ENCODE measurements at regions not wholly inside any gene's neighbourhood (a gene's known extent, or its start where the extent isn't known, plus 50 kb on each side); places are given as distances from the start of the nearest gene placed in this dataset.
"Not testable (repeated sequence)": the region's sequence is repeated elsewhere in the genome, so short reads cannot be mapped to it uniquely, and the experiment has no call there.

DNA sequence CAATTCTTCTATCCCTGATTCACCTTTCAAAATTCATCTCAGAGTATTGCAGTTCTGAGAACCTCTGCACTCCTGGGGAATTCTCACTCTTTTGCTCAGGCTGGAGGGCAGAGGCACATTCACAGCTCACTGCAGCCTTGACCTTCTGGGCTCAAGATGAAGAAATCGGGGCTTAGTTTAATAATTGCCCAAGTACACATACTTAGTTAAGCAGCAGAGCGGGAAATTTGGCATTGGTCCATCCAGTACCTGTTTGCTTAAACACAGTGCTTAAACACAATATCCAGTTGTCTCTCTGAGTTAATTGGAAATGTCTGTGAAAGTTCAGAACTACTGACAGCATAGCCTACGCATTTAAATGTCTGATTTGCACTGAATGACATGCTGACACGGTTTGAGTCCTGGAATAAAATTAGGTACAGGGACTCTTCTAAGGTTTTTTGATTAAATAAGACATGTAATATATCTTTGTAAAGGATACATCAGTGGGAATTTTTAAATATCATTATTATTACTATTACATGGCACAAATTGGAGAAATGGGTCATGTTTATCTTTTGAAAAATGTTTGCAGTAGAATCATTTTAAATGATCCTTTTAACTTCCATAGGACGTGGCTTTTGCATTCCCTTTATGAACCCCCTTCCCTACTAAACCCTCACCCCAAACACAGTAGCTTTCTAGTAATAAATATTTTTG, 337.4 kb downstream of the SRGAP2C start:
- ATAC-seq: no peak
- TF ChIP-seq PPARA (CRISPR knock-in tag; IDR thresholded peaks at IDR 0.05; ENCODE audit: borderline replicate concordance): no peak
- TF ChIP-seq SNAI2 (CRISPR knock-in tag; IDR thresholded peaks at IDR 0.05): no peak
- TF ChIP-seq OSR1 (CRISPR knock-in tag; IDR thresholded peaks at IDR 0.05): no peak
- no peak for TF ChIP-seq TCF4 (CRISPR knock-in tag; IDR thresholded peaks at IDR 0.05; ENCODE audit: borderline replicate concordance)
- TF ChIP-seq RARB (CRISPR knock-in tag; IDR thresholded peaks at IDR 0.05): no peak
- TF ChIP-seq ARNTL (CRISPR knock-in tag; IDR thresholded peaks at IDR 0.05; ENCODE audit: borderline replicate concordance, low read depth): no peak
- no peak for TF ChIP-seq CSDC2 (CRISPR knock-in tag; IDR thresholded peaks at IDR 0.05)
- no peak for TF ChIP-seq ZNF8 (CRISPR knock-in tag; IDR thresholded peaks at IDR 0.05)
- no peak for TF ChIP-seq ZFP3 (CRISPR knock-in tag; IDR thresholded peaks at IDR 0.05)
- TF ChIP-seq ZC3H10 (CRISPR knock-in tag; IDR thresholded peaks at IDR 0.05): no peak
- TF ChIP-seq ZNF70 (CRISPR knock-in tag; IDR thresholded peaks at IDR 0.05): no peak
- no peak for TF ChIP-seq TSHZ2 (CRISPR knock-in tag; IDR thresholded peaks at IDR 0.05)
- TF ChIP-seq PATZ1 (CRISPR knock-in tag; IDR thresholded peaks at IDR 0.05; ENCODE audit: borderline replicate concordance): no peak
- no peak for TF ChIP-seq GLIS3 (CRISPR knock-in tag; IDR thresholded peaks at IDR 0.05)
- TF ChIP-seq CREB5 (CRISPR knock-in tag; IDR thresholded peaks at IDR 0.05; ENCODE audit: low read depth): no peak
- TF ChIP-seq, protein P1, sequence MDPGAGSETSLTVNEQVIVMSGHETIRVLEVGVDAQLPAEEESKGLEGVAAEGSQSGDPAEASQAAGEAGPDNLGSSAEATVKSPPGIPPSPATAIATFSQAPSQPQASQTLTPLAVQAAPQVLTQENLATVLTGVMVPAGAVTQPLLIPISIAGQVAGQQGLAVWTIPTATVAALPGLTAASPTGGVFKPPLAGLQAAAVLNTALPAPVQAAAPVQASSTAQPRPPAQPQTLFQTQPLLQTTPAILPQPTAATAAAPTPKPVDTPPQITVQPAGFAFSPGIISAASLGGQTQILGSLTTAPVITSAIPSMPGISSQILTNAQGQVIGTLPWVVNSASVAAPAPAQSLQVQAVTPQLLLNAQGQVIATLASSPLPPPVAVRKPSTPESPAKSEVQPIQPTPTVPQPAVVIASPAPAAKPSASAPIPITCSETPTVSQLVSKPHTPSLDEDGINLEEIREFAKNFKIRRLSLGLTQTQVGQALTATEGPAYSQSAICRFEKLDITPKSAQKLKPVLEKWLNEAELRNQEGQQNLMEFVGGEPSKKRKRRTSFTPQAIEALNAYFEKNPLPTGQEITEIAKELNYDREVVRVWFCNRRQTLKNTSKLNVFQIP (CRISPR knock-in tag; IDR thresholded peaks at IDR 0.05; ENCODE audit: borderline replicate concordance, low read depth): no peak
- TF ChIP-seq BACH2 (CRISPR knock-in tag; IDR thresholded peaks at IDR 0.05; ENCODE audit: borderline replicate concordance): no peak

GRCh38 chr1:121523112-121523511, 338.3 kb downstream of the SRGAP2C start:
- not testable (repeated sequence) for ATAC-seq

- TF ChIP-seq TCF4 (CRISPR knock-in tag; IDR thresholded peaks at IDR 0.05; ENCODE audit: borderline replicate concordance) (no peak), SNAI2 (CRISPR knock-in tag; IDR thresholded peaks at IDR 0.05) (no peak), GLIS3 (CRISPR knock-in tag; IDR thresholded peaks at IDR 0.05) (no peak), CSDC2 (CRISPR knock-in tag; IDR thresholded peaks at IDR 0.05) (no peak), ESRRG (CRISPR knock-in tag; IDR thresholded peaks at IDR 0.05) (no peak)
- TF ChIP-seq, protein P1 (CRISPR knock-in tag; IDR thresholded peaks at IDR 0.05; ENCODE audit: borderline replicate concordance, low read depth): no peak
- no peak for ATAC-seq
Observed at GRCh38 chr1:121525355-121525754, 340.6 kb downstream of the SRGAP2C start.

- not testable (repeated sequence) for ATAC-seq
Observed at GRCh38 chr1:121528958-121529357, 344.2 kb downstream of the SRGAP2C start.

DNA sequence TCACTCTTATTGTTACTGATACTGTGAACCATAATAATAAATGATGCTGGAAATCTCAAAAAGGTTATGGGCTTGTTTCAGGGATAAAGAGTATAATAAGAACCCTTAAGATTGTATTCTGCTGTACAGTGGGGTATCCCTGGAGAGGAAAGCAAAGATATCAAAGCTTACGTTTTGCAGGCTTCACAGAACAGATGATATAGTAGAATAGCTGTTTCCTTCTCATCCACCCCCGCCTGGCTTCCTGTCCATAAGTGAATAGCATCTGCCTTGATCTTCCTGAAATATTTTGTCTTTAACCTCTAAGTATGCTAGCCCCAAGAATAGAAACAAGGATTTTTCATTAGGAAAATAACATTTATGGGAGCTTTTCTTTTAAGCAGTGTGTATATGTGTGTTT, 345.3 kb downstream of the SRGAP2C start:
- ATAC-seq: not testable (repeated sequence)

DNA sequence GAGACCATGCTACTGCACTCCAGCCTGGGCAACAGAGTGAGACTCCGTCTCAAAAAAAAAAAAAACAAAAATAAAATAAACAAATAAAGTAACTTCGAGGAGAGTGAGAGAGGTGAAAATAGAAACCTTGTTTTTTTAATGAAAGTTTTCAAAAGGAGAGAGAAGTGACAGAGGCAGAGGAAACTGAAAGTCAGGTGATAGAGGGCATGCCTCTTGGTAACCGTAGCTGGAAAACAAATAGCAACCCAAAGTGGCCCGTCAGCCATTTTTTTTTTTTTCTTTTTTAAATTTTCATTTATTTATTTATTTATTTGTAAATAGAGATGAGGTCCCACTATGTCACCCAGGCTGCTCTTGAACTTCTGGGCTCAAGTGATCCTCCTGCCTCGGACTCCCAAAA, 347.0 kb downstream of the SRGAP2C start:
- not testable (repeated sequence) for ATAC-seq

GRCh38 chr1:121538148-121538547, 353.4 kb downstream of the SRGAP2C start:
- ATAC-seq: not testable (repeated sequence)
